Right lobe of liver (tissue), 6 donors: ENCODE measurements at regions not wholly inside any gene's neighbourhood (a gene's known extent, or its start where the extent isn't known, plus 50 kb on each side); places are given as distances from the start of the nearest gene placed in this dataset.

Experiments used
- ATAC-seq, 4 donors: fragments of 200-7000 bp; cut with Tn5 transposase; one replicate each; pipeline ENCODE4 v1.9.1; 2020; ENCODE audit warnings: mild to moderate bottlenecking in 4 of 4, moderate library complexity in 4 of 4
- DNase-seq, 3 donors: peaks; one replicate each; pipeline ENCODE4 v3.0.0-alpha.2; 2020
- H3K27ac ChIP-seq, 3 donors: fragments of 200-600 bp; one replicate each; pipeline ENCODE4 v1.8.0; 2022
- H3K27me3 ChIP-seq, 2 donors: fragments of 200-600 bp; one replicate each; pipeline ENCODE4 v1.8.0; 2022
- H3K36me3 ChIP-seq, 4 donors: fragments of 200-600 bp; sonication (generic) in 1 of 4; one replicate each; pipeline versions ENCODE4 v1.5.1 to v1.8.0; 2017 to 2022; ENCODE audit warnings: control low read depth in 1 of 4
- H3K4me1 ChIP-seq, 4 donors: fragments of 200-600 bp; sonication (generic) in 1 of 4; one replicate each; pipeline versions ENCODE4 v1.5.1 to v1.8.0; 2017 to 2022; ENCODE audit warnings: control low read depth in 1 of 4
- H3K4me3 ChIP-seq, 3 donors: fragments of 200-600 bp; one replicate each; pipeline ENCODE4 v1.8.0; 2022
- H3K9me3 ChIP-seq, 4 donors: fragments of 200-600 bp; sonication (generic) in 1 of 4; one replicate each; pipeline versions ENCODE4 v1.5.1 to v1.8.0; 2017 to 2022; ENCODE audit warnings: control low read depth in 1 of 4
- CTCF ChIP-seq, 4 donors: fragments of 200-600 bp in 3 of 4; fragments of 450-650 bp in 1 of 4; IDR thresholded peaks; one replicate each; pipeline versions ENCODE4 v1.5.1 to v1.8.0; 2016 to 2022; ENCODE audit warnings: antibody characterized with exemption in 4 of 4, mild to moderate bottlenecking in 2 of 4
- POLR2A ChIP-seq: fragments of 450-650 bp; IDR thresholded peaks from one replicate; pipeline ENCODE4 v1.6.1; 2017; ENCODE audit warnings: antibody characterized with exemption, mild to moderate bottlenecking
- WGBS: methylation state at CpG from one replicate; pipeline ENCODE4 v1.1.6; 2018; ENCODE audit warnings: low coverage, low lambda C conversion rate; ENCODE audit not compliant: insufficient coverage; ENCODE audit errors: missing lambda C conversion rate; 5-methylcytosine and 5-hydroxymethylcytosine counted together
- intact Hi-C, 2 donors: fragments of 100-400 bp; cut with DNase I; formaldehyde crosslinking; loops; one replicate each; pipeline versions ENCODE4 v1.11.2 to v1.14.1; 2022
- donor health status: DM: no; HTN: yes; CAD: no.
- donor health status: DM: no; HTN: no; CAD: no.
- donor health status: DM: no; HTN: no; CAD: no.
- donor health status: DM: no; HTN: yes; CAD: no.
- donor health status: DM: no; HTN: yes; CAD: no.

GRCh38 chr5:23389291-23390101 is 117.9 kb upstream of the PRDM9 start:
- TF ChIP-seq POLR2A (no peak), CTCF (IDR thresholded peaks at IDR 0.05) (no peak)
- intact Hi-C loops: no loop called here
- H3K4me3 ChIP-seq: no peak overlapping the region
- peaks cover 0 to 6% (median 0%) of the 10 kb centered on the region in 4 donors for H3K9me3 ChIP-seq
- H3K36me3 ChIP-seq: no peaks in the 10 kb centered on the region
- ATAC-seq: no peak
- 81% methylated on average over 4 of the region's 4 CpGs for WGBS
- no peaks in the 10 kb centered on the region for H3K27me3 ChIP-seq
- H3K4me1 ChIP-seq: no peaks in the 10 kb centered on the region
- no peak overlapping the region for H3K27ac ChIP-seq
- DNase-seq: no peak

GRCh38 chr5:23385036-23385435 is 122.4 kb upstream of the PRDM9 start:
- intact Hi-C loops: no loop called here
- H3K27ac ChIP-seq: no peak overlapping the region
- H3K9me3 ChIP-seq: no peaks in the 10 kb centered on the region
- no peaks in the 10 kb centered on the region for H3K27me3 ChIP-seq
- DNase-seq: no peak
- WGBS: 46% methylated on average over 1 of the region's 1 CpG
- no peak overlapping the region for H3K4me3 ChIP-seq
- H3K4me1 ChIP-seq: no peaks in the 10 kb centered on the region
- ATAC-seq: no peak
- no peak for TF ChIP-seq POLR2A
- TF ChIP-seq CTCF (IDR thresholded peaks at IDR 0.05): no peak
- no peaks in the 10 kb centered on the region for H3K36me3 ChIP-seq

GRCh38 chr5:23372177-23372576 is 135.2 kb upstream of the PRDM9 start:
- intact Hi-C loops: no loop called here
- no peak overlapping the region for H3K4me3 ChIP-seq
- H3K36me3 ChIP-seq: no peaks in the 10 kb centered on the region
- ATAC-seq (no peak), DNase-seq (no peak)
- TF ChIP-seq POLR2A (no peak), CTCF (IDR thresholded peaks at IDR 0.05) (no peak)
- H3K9me3 ChIP-seq: peaks cover 0 to 3% (median 0%) of the 10 kb centered on the region in 4 donors
- no peaks in the 10 kb centered on the region for H3K27me3 ChIP-seq
- H3K4me1 ChIP-seq: no peaks in the 10 kb centered on the region
- no peak overlapping the region for H3K27ac ChIP-seq

- Histone ChIP-seq H3K4me3 (no peak overlapping the region), H3K27ac (no peak overlapping the region), H3K27me3 (no peaks in the 10 kb centered on the region), H3K4me1 (no peaks in the 10 kb centered on the region), H3K36me3 (no peaks in the 10 kb centered on the region), H3K9me3 (no peaks in the 10 kb centered on the region)
- intact Hi-C loops: no loop called here
- TF ChIP-seq CTCF (IDR thresholded peaks at IDR 0.05) (no peak), POLR2A (no peak)
- ATAC-seq (no peak), DNase-seq (no peak)
- 51% methylated on average over 3 of the region's 3 CpGs for WGBS
These were observed 139.0 kb upstream of the PRDM9 start for GRCh38 chr5:23368393-23368792.
